IMR-90 (cell line): ENCODE measurements at regions not wholly inside any gene's neighbourhood (a gene's known extent, or its start where the extent isn't known, plus 50 kb on each side); places are given as distances from the start of the nearest gene placed in this dataset.

Source experiments
- ATAC-seq: fragments of 200-7000 bp; cut with Tn5 transposase; 2 replicates; pipeline ENCODE4 v1.9.1; 2020; ENCODE audit warnings: low read depth, mild to moderate bottlenecking, moderate library complexity
- BruUV-seq: library from RNA; stranded (reverse); fragments of 400-500 nt; replicated peaks from 2 replicates; lab custom pipeline; 2021; lab: Mats Ljungman, UMichigan
- CTCF ChIA-PET: fragments of 300-600 bp; formaldehyde crosslinking; extraction: SDS; loops from one replicate; lab custom pipeline; 2021; ENCODE audit warnings: antibody characterized with exemption; lab: Yijun Ruan, JAX
- POLR2A ChIA-PET: fragments of 300-600 bp; sonication (Branson Sonifier 250); formaldehyde crosslinking; loops from one replicate; lab custom pipeline; 2022; ENCODE audit warnings: antibody characterized with exemption; ENCODE audit not compliant: unreplicated experiment; lab: Charles Lee
- DNase-seq: peaks from one replicate; pipeline ENCODE4 v3.0.0; 2013
- H2AFZ ChIP-seq: replicated peaks from 2 replicates; pipeline ENCODE3; 2013; ENCODE audit warnings: low read length, mild to moderate bottlenecking; ENCODE audit not compliant: poor library complexity
- H2AK5ac ChIP-seq: 2 replicates; pipeline ENCODE4 v1.6.1; 2013; ENCODE audit warnings: low read depth, low read length, inconsistent platforms
- H2AK9ac ChIP-seq: replicated peaks from 2 replicates; pipeline ENCODE3; 2013; ENCODE audit warnings: mild to moderate bottlenecking, low read depth, low read length, moderate library complexity; ENCODE audit not compliant: poor library complexity
- H2BK120ac ChIP-seq: 2 replicates; pipeline ENCODE4 v1.6.1; 2013; ENCODE audit warnings: low read depth, low read length, inconsistent platforms
- H2BK15ac ChIP-seq: 3 replicates; pipeline ENCODE4 v1.6.1; 2013; ENCODE audit warnings: low read depth, low read length, inconsistent platforms
- H2BK20ac ChIP-seq: 2 replicates; pipeline ENCODE4 v1.6.1; 2013; ENCODE audit warnings: low read depth, mild to moderate bottlenecking, inconsistent platforms, low read length, moderate library complexity
- H2BK5ac ChIP-seq: 2 replicates; pipeline ENCODE4 v1.6.1; 2013; ENCODE audit warnings: mild to moderate bottlenecking, low read depth, low read length, inconsistent platforms; ENCODE audit not compliant: poor library complexity, severe bottlenecking
- H3K14ac ChIP-seq: replicated peaks from 2 replicates; pipeline ENCODE4 v1.6.1; 2013; ENCODE audit warnings: low read depth, low read length, inconsistent platforms
- H3K18ac ChIP-seq: 2 replicates; pipeline ENCODE4 v1.6.1; 2013; ENCODE audit warnings: low read depth, low read length, control low read depth
- H3K23ac ChIP-seq: 2 replicates; pipeline ENCODE4 v1.6.1; 2013; ENCODE audit warnings: low read depth, low read length, inconsistent platforms
- H3K27ac ChIP-seq: 2 replicates; pipeline ENCODE4 v1.5.1; 2013; ENCODE audit warnings: mild to moderate bottlenecking, control low read depth, low read length; ENCODE audit not compliant: insufficient read depth
- H3K27me3 ChIP-seq: 2 replicates; pipeline ENCODE4 v1.6.1; 2013; ENCODE audit warnings: low read length; ENCODE audit not compliant: control insufficient read depth, insufficient read depth
- H3K36me3 ChIP-seq: 2 replicates; pipeline ENCODE4 v1.6.1; 2013; ENCODE audit warnings: low read length, mixed read lengths; ENCODE audit not compliant: control insufficient read depth, insufficient read depth
- H3K4ac ChIP-seq: 2 replicates; pipeline ENCODE4 v1.6.1; 2013; ENCODE audit warnings: low read depth, low read length, inconsistent platforms
- H3K4me1 ChIP-seq: 2 replicates; pipeline ENCODE4 v1.6.1; 2013; ENCODE audit warnings: low read length, mixed read lengths; ENCODE audit not compliant: control insufficient read depth, insufficient read depth
- H3K4me2 ChIP-seq: 2 replicates; pipeline ENCODE4 v1.6.1; 2013; ENCODE audit warnings: low read depth, mild to moderate bottlenecking, control low read depth, low read length, moderate library complexity
- H3K4me3 ChIP-seq: 2 replicates; pipeline ENCODE4 v1.5.1; 2013; ENCODE audit warnings: low read depth, mild to moderate bottlenecking, control low read depth, low read length, moderate library complexity; ENCODE audit not compliant: insufficient read depth
- H3K56ac ChIP-seq: 2 replicates; pipeline ENCODE4 v1.6.1; 2013; ENCODE audit warnings: low read length, inconsistent platforms; ENCODE audit not compliant: insufficient read depth; ENCODE audit errors: extremely low read depth
- H3K79me1 ChIP-seq, 2 experiments: 2 replicates each; pipeline ENCODE4 v1.6.1; 2013; ENCODE audit warnings: low read length in 2 of 2, inconsistent platforms in 1 of 2, low read depth in 1 of 2
- H3K9ac ChIP-seq: 2 replicates; pipeline ENCODE4 v1.6.1; 2013; ENCODE audit warnings: low read depth, low read length, control low read depth
- H3K9me1 ChIP-seq: 2 replicates; pipeline ENCODE4 v1.6.1; 2013; ENCODE audit warnings: low read length, inconsistent platforms; ENCODE audit not compliant: insufficient read depth
- H3K9me3 ChIP-seq: 2 replicates; pipeline ENCODE4 v1.6.1; 2013; ENCODE audit warnings: low read length; ENCODE audit not compliant: control insufficient read depth, insufficient read depth
- H4K20me1 ChIP-seq: 2 replicates; pipeline ENCODE4 v1.6.1; 2013; ENCODE audit warnings: low read length, inconsistent platforms; ENCODE audit not compliant: insufficient read depth
- H4K5ac ChIP-seq: 2 replicates; pipeline ENCODE4 v1.6.1; 2013; ENCODE audit warnings: mild to moderate bottlenecking, low read depth, low read length, control low read depth
- H4K8ac ChIP-seq, 2 experiments: 2 replicates each; pipeline ENCODE4 v1.6.1; 2013; ENCODE audit warnings: low read depth in 2 of 2, low read length in 2 of 2, control low read depth in 1 of 2, inconsistent platforms in 1 of 2
- H4K91ac ChIP-seq: 2 replicates; pipeline ENCODE4 v1.6.1; 2013; ENCODE audit warnings: low read depth, low read length, inconsistent platforms; ENCODE audit not compliant: insufficient read depth
- NFE2L2 ChIP-seq: fragments of 150-350 bp; IDR thresholded peaks from 2 replicates; pipeline ENCODE4 v1.6.1; 2016; ENCODE audit warnings: low read depth, mild to moderate bottlenecking, low read length
- WGBS, 2 experiments: methylation state at CpG; one replicate each; pipeline versions ENCODE4 v1.1.5 to v1.1.7; 2013; ENCODE audit warnings: missing lambda C conversion rate in 2 of 2; ENCODE audit not compliant: insufficient read length in 1 of 2; ENCODE audit errors: extremely low coverage in 2 of 2; 5-methylcytosine and 5-hydroxymethylcytosine counted together
- dilution Hi-C: fragments of 300-500 bp; cut with HindIII; formaldehyde crosslinking; loops from one replicate; pipeline ENCODE4 v1.14.3; 2018; ENCODE audit warnings: low sequenced_read_pairs; ENCODE audit not compliant: unreplicated experiment
- in situ Hi-C: fragments of 300-500 bp; cut with MboI; formaldehyde crosslinking; loops from 3 replicates; pipeline ENCODE4 v1.14.3; 2019; ENCODE audit warnings: low sequenced_read_pairs, inconsistent platforms, mixed read lengths
- intact Hi-C: fragments of 100-400 bp; cut with micrococcal nuclease; formaldehyde crosslinking; loops from 2 replicates; pipeline ENCODE4 v1.10.0; 2022

- no peak overlapping the region for H2BK120ac ChIP-seq
- H3K27ac ChIP-seq = no peak overlapping the region
- intact Hi-C loops (no loop called here), dilution Hi-C loops (no loop called here), in situ Hi-C loops (no loop called here)
- H3K56ac ChIP-seq = no peak overlapping the region
- no peak overlapping the region for H3K4ac ChIP-seq
- H3K9me3 ChIP-seq = no peaks in the 10 kb centered on the region
- H2BK20ac ChIP-seq = no peak overlapping the region
- POLR2A ChIA-PET = no interaction called here
- no peak overlapping the region for H3K9ac ChIP-seq
- no peak overlapping the region for H3K23ac ChIP-seq
- H2AK9ac ChIP-seq = no peak overlapping the region
- no peak overlapping the region for H4K91ac ChIP-seq
- no peak overlapping the region for H3K18ac ChIP-seq
- H2AK5ac ChIP-seq = no peak overlapping the region
- no peak for DNase-seq
- H2BK5ac ChIP-seq = no peak overlapping the region
- no peaks in the 10 kb centered on the region for H3K9me1 ChIP-seq
- H4K8ac ChIP-seq = no peak overlapping the region
- no peak for ATAC-seq
- no peaks in the 10 kb centered on the region for H3K4me1 ChIP-seq
- CTCF ChIA-PET = no interaction called here
- no peaks in the 10 kb centered on the region for H4K20me1 ChIP-seq
- H3K79me1 ChIP-seq = no peaks in the 10 kb centered on the region
- no peak overlapping the region for H4K5ac ChIP-seq
- no peak overlapping the region for H3K4me3 ChIP-seq
- no peak overlapping the region for H3K4me2 ChIP-seq
- H3K27me3 ChIP-seq = peaks cover 36% of the 10 kb centered on the region
- no peak overlapping the region for H2AFZ ChIP-seq
- no TSS peak for BruUV-seq
- H3K14ac ChIP-seq = no peak overlapping the region
- TF ChIP-seq NFE2L2 = no peak
- 75% methylated on average over 2 of the region's 4 CpGs; no CpG with 5 or more reads in 1 of the 2 experiments for WGBS, 2 experiments
- no peak overlapping the region for H2BK15ac ChIP-seq
- no peaks in the 10 kb centered on the region for H3K36me3 ChIP-seq
These were observed 235.8 kb downstream of the B3GLCT start for GRCh38 chr13:31435536-31435935.
